Testis (tissue), 2 donors: ENCODE measurements at regions not wholly inside any gene's neighbourhood (a gene's known extent, or its start where the extent isn't known, plus 50 kb on each side); places are given as distances from the start of the nearest gene placed in this dataset.
"Not testable (repeated sequence)": the region's sequence is repeated elsewhere in the genome, so short reads cannot be mapped to it uniquely, and the experiment has no call there.

ENCODE experiments used
- DNase-seq: peaks from one replicate; pipeline ENCODE4 v3.0.0-alpha.2; 2019
- H3K27ac ChIP-seq, 2 donors: fragments of 200-600 bp; sonication (generic); one replicate each; pipeline ENCODE4 v1.5.1; 2019
- H3K27me3 ChIP-seq: fragments of 200-600 bp; sonication (generic); one replicate; pipeline ENCODE4 v1.5.1; 2019
- H3K36me3 ChIP-seq: fragments of 200-600 bp; sonication (generic); one replicate; pipeline ENCODE4 v1.5.1; 2017; ENCODE audit warnings: low read depth; ENCODE audit errors: missing control alignments
- H3K4me1 ChIP-seq: fragments of 200-600 bp; sonication (generic); one replicate; pipeline ENCODE4 v1.5.1; 2019
- H3K4me3 ChIP-seq, 2 donors: fragments of 200-600 bp; sonication (generic); one replicate each; pipeline ENCODE4 v1.5.1; 2017 to 2019
- H3K9me3 ChIP-seq: fragments of 200-600 bp; sonication (generic); one replicate; pipeline ENCODE4 v1.5.1; 2017
- POLR2A ChIP-seq: fragments of 450-650 bp; IDR thresholded peaks from one replicate; pipeline ENCODE4 v1.6.1; 2017; ENCODE audit warnings: antibody characterized with exemption, mild to moderate bottlenecking, moderate library complexity
- WGBS, 2 donors: methylation state at CpG; one replicate each; pipeline ENCODE4 v1.1.5; 2018; 5-methylcytosine and 5-hydroxymethylcytosine counted together
- intact Hi-C: fragments of 100-400 bp; cut with DNase I; formaldehyde crosslinking; loops from one replicate; pipeline ENCODE4 v1.15.1; 2023; ENCODE audit warnings: low total_unique reads
- TF ChIP-seq, protein P1 (sequence below), 3 experiments: fragments of 450-650 bp in 2 of 3; fragments of 200-600 bp in 1 of 3; sonication (generic) in 1 of 3; IDR thresholded peaks; one replicate each; pipeline ENCODE4 v1.5.1; 2016 to 2019; ENCODE audit warnings: antibody characterized with exemption in 3 of 3, mild to moderate bottlenecking in 2 of 3, moderate library complexity in 1 of 3

DNA sequence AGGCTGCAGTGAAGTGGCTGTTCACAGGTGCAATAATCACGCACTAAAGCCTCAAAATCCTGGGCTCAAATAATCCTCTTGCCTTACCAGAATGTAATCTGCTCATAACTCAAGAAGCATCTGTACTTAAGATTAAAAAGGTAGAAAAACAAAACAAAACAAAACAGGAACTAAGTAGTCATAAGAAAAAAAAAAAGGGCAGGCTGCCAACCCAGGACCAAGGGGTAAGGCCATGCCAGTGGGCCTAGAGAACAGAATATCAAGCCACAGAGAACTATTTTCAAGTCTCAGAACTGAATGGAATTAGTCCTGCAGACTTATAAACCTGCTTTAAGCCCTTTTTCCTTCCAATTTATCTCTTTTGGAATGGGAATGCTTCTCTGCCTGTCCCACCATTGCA lies 64.8 kb upstream of the TBC1D3K start:
- TF ChIP-seq POLR2A, result no peak
- TF ChIP-seq, protein P1, sequence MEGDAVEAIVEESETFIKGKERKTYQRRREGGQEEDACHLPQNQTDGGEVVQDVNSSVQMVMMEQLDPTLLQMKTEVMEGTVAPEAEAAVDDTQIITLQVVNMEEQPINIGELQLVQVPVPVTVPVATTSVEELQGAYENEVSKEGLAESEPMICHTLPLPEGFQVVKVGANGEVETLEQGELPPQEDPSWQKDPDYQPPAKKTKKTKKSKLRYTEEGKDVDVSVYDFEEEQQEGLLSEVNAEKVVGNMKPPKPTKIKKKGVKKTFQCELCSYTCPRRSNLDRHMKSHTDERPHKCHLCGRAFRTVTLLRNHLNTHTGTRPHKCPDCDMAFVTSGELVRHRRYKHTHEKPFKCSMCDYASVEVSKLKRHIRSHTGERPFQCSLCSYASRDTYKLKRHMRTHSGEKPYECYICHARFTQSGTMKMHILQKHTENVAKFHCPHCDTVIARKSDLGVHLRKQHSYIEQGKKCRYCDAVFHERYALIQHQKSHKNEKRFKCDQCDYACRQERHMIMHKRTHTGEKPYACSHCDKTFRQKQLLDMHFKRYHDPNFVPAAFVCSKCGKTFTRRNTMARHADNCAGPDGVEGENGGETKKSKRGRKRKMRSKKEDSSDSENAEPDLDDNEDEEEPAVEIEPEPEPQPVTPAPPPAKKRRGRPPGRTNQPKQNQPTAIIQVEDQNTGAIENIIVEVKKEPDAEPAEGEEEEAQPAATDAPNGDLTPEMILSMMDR (IDR thresholded peaks at IDR 0.05), result no peak
- no peak overlapping the region for H3K27ac ChIP-seq
- no peaks in the 10 kb centered on the region for H3K4me1 ChIP-seq
- intact Hi-C loops, result no loop called here
- no peaks in the 10 kb centered on the region for H3K36me3 ChIP-seq
- WGBS, 2 donors, result 96 to 100% methylated on average over 1 of the region's 1 CpG
- DNase-seq, result no peak
- no peaks in the 10 kb centered on the region for H3K9me3 ChIP-seq
- H3K4me3 ChIP-seq, result no peak overlapping the region
- no peaks in the 10 kb centered on the region for H3K27me3 ChIP-seq

DNA sequence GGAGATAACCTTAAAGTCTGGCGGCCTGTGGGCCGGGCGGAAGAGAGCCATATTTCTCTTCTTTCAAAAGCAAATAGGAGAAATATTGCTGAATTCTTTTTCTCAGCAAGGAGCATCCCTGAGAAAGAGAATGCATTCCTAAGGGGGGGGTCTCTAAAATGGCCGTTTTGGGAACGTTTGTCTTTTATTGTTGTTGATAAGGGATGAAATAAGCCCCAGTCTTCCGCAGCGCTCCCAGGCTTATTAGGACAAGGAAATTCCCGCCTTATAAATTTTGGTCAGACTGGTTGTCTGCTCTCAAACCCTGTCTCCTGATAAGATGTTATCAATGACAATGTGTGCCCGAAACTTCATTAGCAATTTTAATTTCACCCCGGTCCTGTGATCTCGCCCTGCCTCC lies 65.8 kb upstream of the TBC1D3K start:
- H3K27ac ChIP-seq, H3K27me3 ChIP-seq, intact Hi-C loops, H3K9me3 ChIP-seq, H3K4me1 ChIP-seq, H3K4me3 ChIP-seq, DNase-seq, H3K36me3 ChIP-seq: not testable (repeated sequence)
- WGBS, 2 donors, result 80 to 82% methylated on average over 11 of the region's 11 CpGs

DNA sequence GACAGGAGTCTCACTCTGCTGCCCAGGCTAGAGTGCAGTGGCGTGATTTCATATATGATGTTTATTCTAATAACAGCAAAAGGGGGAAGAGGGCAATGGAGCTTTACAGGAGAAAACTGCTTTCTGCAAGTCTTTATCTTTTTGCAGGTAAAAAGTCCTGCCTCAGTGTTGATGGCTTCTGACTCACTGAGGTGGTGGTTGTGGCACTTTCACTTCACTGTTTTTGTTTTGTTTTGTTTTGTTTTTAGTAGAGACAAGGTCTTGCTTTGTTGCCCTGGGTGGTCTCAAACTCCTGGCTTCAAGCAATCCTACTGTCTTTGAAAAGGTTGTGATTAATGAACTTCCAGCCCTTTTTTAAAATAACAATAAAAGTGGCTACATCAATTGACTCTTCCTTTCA lies 68.0 kb upstream of the TBC1D3K start:
- intact Hi-C loops, result no loop called here
- no peak for TF ChIP-seq POLR2A
- TF ChIP-seq, protein P1 (IDR thresholded peaks at IDR 0.05), result no peak
- DNase-seq, result no peak
- Histone ChIP-seq H3K9me3 (no peaks in the 10 kb centered on the region), H3K36me3 (no peaks in the 10 kb centered on the region), H3K4me1 (no peaks in the 10 kb centered on the region), H3K27me3 (no peaks in the 10 kb centered on the region), H3K4me3 (no peak overlapping the region), H3K27ac (no peak overlapping the region)
- whole genome bisulfite sequencing, 2 donors, result 69 to 96% methylated on average over 1 of the region's 1 CpG

DNA sequence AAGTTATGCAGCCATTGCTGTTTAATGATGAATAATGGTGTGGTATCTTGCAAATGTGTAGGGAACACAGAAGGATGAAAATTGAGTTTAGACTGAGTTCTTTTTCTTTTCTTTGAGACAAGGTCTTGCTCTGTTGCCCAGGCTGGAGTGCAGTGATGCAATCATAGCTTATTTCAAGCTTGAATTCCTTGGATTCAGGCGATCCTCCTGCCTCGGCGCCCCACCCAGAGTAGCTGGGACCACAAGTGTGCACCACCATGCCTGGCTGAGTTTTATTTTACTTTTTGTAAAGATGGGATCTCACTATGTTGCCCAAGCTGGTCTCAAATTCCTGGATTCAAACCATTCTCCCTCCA lies 74.6 kb upstream of the TBC1D3K start:
- intact Hi-C loops, result no loop called here
- no peak for DNase-seq
- TF ChIP-seq, protein P1 (IDR thresholded peaks at IDR 0.05), result no peak
- no peak for TF ChIP-seq POLR2A
- no peaks in the 10 kb centered on the region for H3K4me1 ChIP-seq
- WGBS, 2 donors, result 84 to 98% methylated on average over 3 of the region's 3 CpGs
- H3K36me3 ChIP-seq, result no peaks in the 10 kb centered on the region
- H3K9me3 ChIP-seq, result no peaks in the 10 kb centered on the region
- H3K27me3 ChIP-seq, result no peaks in the 10 kb centered on the region
- H3K27ac ChIP-seq, result no peak overlapping the region
- no peak overlapping the region for H3K4me3 ChIP-seq

DNA sequence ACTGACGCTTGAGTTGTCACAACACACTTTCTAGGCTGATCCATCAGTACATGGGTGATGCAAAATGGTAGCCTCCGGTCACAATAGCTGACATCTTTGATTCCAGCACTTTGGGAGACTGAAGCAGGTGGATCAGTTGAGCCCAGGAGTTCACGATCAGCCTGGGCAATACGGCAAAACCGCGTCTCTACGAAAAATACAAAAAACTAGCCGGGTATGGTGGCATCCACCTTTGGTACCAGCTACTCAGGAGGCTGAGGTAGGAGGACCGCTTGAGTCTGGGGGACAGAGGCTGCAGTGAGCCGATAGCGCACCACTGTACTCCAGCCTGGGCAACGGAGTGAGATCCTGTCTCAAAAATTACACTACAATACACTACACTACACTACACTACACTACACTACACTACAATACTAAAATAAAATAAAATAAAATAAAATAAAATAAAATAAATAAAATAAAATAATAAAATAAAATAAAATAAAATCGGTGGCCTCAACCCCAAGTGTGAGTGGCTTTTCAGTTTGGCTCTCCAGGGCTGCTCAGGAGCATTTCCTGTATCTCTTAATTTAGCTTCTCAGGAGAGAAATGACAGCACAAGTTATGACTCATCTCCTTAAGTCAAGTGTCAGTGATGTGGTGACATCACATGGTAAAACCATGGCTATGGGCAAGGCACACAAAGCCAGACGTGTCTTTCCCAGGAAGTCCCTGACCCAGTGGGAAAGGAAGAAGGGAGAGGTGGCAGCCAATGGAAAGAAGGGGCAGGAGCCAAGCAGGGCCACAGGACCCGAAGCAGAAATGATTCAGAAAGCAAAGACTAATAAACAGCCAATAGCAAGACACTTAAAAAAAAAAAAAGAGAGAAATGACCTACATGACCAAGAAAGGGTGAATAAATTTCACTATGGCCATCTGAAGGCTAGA lies 75.3 kb upstream of the TBC1D3K start:
- no peak for DNase-seq
- Histone ChIP-seq H3K27ac (no peak overlapping the region), H3K36me3 (no peaks in the 10 kb centered on the region), H3K27me3 (no peaks in the 10 kb centered on the region), H3K4me3 (no peak overlapping the region), H3K4me1 (no peaks in the 10 kb centered on the region), H3K9me3 (no peaks in the 10 kb centered on the region)
- no peak for TF ChIP-seq POLR2A
- TF ChIP-seq, protein P1 (IDR thresholded peaks at IDR 0.05), result no peak
- 87 to 91% methylated on average over 15 of the region's 15 CpGs for WGBS, 2 donors
- intact Hi-C loops, result no loop called here
